Vagina (tissue), 2 donors: ENCODE measurements at regions not wholly inside any gene's neighbourhood (a gene's known extent, or its start where the extent isn't known, plus 50 kb on each side); places are given as distances from the start of the nearest gene placed in this dataset.

ENCODE experiments used
- DNase-seq, 2 donors: peaks; one replicate each; pipeline ENCODE4 v3.0.0-alpha.2; 2017; ENCODE audit errors: extremely low spot score in 2 of 2
- H3K27ac ChIP-seq: fragments of 200-600 bp; sonication (generic); one replicate; pipeline ENCODE4 v1.5.1; 2019
- H3K27me3 ChIP-seq: fragments of 200-600 bp; sonication (generic); one replicate; pipeline ENCODE4 v1.5.1; 2019
- H3K36me3 ChIP-seq, 2 donors: fragments of 200-600 bp; sonication (generic); one replicate each; pipeline ENCODE4 v1.5.1; 2017 to 2019
- H3K4me1 ChIP-seq: fragments of 200-600 bp; sonication (generic); one replicate; pipeline ENCODE4 v1.5.1; 2019
- H3K4me3 ChIP-seq, 2 donors: fragments of 200-600 bp; sonication (generic); 1 replicate in 1 of 2; 2 replicates in 1 of 2; pipeline ENCODE4 v1.5.1; 2016 to 2019
- H3K9me3 ChIP-seq: fragments of 200-600 bp; sonication (generic); one replicate; pipeline ENCODE4 v1.5.1; 2019
- POLR2A ChIP-seq, 2 donors: fragments of 450-650 bp; IDR thresholded peaks; one replicate each; pipeline ENCODE4 v1.6.1; 2017; ENCODE audit warnings: antibody characterized with exemption in 2 of 2, mild to moderate bottlenecking in 2 of 2, moderate library complexity in 2 of 2
- POLR2AphosphoS5 ChIP-seq, 2 donors: sonication (generic); formaldehyde crosslinking; IDR thresholded peaks; one replicate each; pipeline ENCODE4 v1.9.0; 2017; ENCODE audit warnings: antibody characterized with exemption in 2 of 2, mild to moderate bottlenecking in 2 of 2, low read depth in 1 of 2; ENCODE audit not compliant: insufficient read depth in 1 of 2
- intact Hi-C: fragments of 100-400 bp; cut with DNase I; formaldehyde crosslinking; loops from one replicate; pipeline ENCODE4 v1.15.1; 2023
- TF ChIP-seq, protein P1 (sequence below), 3 experiments: fragments of 450-650 bp in 2 of 3; fragments of 200-600 bp in 1 of 3; sonication (generic) in 1 of 3; IDR thresholded peaks; one replicate each; pipeline ENCODE4 v1.5.1; 2017 to 2019; ENCODE audit warnings: antibody characterized with exemption in 3 of 3, mild to moderate bottlenecking in 2 of 3, moderate library complexity in 2 of 3

GRCh38 chr6:33927616-33928015, 123.8 kb upstream of the MLN start:
- Histone ChIP-seq H3K27ac (peak overlapping the region; percentile 64), H3K27me3 (no peaks in the 10 kb centered on the region), H3K4me1 (no peaks in the 10 kb centered on the region), H3K4me3 (no peak overlapping the region), H3K9me3 (no peaks in the 10 kb centered on the region), H3K36me3 (no peaks in the 10 kb centered on the region)
- TF ChIP-seq, protein P1, sequence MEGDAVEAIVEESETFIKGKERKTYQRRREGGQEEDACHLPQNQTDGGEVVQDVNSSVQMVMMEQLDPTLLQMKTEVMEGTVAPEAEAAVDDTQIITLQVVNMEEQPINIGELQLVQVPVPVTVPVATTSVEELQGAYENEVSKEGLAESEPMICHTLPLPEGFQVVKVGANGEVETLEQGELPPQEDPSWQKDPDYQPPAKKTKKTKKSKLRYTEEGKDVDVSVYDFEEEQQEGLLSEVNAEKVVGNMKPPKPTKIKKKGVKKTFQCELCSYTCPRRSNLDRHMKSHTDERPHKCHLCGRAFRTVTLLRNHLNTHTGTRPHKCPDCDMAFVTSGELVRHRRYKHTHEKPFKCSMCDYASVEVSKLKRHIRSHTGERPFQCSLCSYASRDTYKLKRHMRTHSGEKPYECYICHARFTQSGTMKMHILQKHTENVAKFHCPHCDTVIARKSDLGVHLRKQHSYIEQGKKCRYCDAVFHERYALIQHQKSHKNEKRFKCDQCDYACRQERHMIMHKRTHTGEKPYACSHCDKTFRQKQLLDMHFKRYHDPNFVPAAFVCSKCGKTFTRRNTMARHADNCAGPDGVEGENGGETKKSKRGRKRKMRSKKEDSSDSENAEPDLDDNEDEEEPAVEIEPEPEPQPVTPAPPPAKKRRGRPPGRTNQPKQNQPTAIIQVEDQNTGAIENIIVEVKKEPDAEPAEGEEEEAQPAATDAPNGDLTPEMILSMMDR (IDR thresholded peaks at IDR 0.05): no peak
- TF ChIP-seq POLR2A (IDR thresholded peaks at IDR 0.05): no peak
- DNase-seq: no peak
- intact Hi-C loops: no loop called here

DNA sequence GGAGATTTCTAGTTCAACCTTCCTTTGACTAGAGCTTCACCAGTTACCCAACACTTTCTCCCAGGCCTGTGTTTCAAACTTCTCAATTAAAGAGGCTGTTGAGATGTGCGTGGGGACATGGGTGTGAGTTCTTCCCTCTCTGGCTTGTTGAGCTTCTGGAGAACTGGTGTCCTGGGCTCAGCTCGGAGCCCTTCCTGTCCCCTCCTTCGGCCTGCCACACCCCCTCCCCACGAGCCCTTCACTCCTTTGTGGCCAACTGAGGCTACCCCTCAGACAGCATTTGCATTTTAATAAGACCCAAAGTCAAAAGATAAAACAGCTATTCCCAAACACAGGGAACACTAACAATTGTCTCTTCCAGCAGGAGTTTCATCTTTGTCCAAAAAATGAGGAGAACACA, 123.3 kb upstream of the MLN start:
- H3K9me3 ChIP-seq: no peaks in the 10 kb centered on the region
- no peaks in the 10 kb centered on the region for H3K36me3 ChIP-seq
- no peaks in the 10 kb centered on the region for H3K27me3 ChIP-seq
- no peak overlapping the region for H3K4me3 ChIP-seq
- TF ChIP-seq, protein P1 (IDR thresholded peaks at IDR 0.05): no peak
- TF ChIP-seq POLR2A (IDR thresholded peaks at IDR 0.05) (no peak), POLR2AphosphoS5 (IDR thresholded peaks at IDR 0.05; ENCODE audit: insufficient read depth in 1 of 2, low read depth in 1 of 2) (no peak)
- H3K4me1 ChIP-seq: no peaks in the 10 kb centered on the region
- intact Hi-C loops: no loop called here
- peak overlapping the region; percentile 9 for H3K27ac ChIP-seq
- no peak for DNase-seq

- TF ChIP-seq POLR2A (IDR thresholded peaks at IDR 0.05) (no peak), POLR2AphosphoS5 (IDR thresholded peaks at IDR 0.05; ENCODE audit: insufficient read depth in 1 of 2, low read depth in 1 of 2) (no peak)
- TF ChIP-seq, protein P1 (IDR thresholded peaks at IDR 0.05): no peak
- Histone ChIP-seq H3K9me3 (no peaks in the 10 kb centered on the region), H3K4me1 (no peaks in the 10 kb centered on the region), H3K4me3 (no peak overlapping the region), H3K27me3 (no peaks in the 10 kb centered on the region), H3K27ac (no peak overlapping the region), H3K36me3 (no peaks in the 10 kb centered on the region)
- no peak for DNase-seq
- intact Hi-C loops: no loop called here
These were observed 122.6 kb upstream of the MLN start for GRCh38 chr6:33926451-33926850.

- H3K27ac ChIP-seq: no peak overlapping the region
- TF ChIP-seq POLR2A (IDR thresholded peaks at IDR 0.05) (no peak), POLR2AphosphoS5 (IDR thresholded peaks at IDR 0.05; ENCODE audit: insufficient read depth in 1 of 2, low read depth in 1 of 2) (no peak)
- TF ChIP-seq, protein P1 (IDR thresholded peaks at IDR 0.05): no peak
- no peaks in the 10 kb centered on the region for H3K4me1 ChIP-seq
- intact Hi-C loops: no loop called here
- H3K27me3 ChIP-seq: no peaks in the 10 kb centered on the region
- no peaks in the 10 kb centered on the region for H3K9me3 ChIP-seq
- DNase-seq: no peak
- H3K36me3 ChIP-seq: no peaks in the 10 kb centered on the region
- H3K4me3 ChIP-seq: no peak overlapping the region
These were observed 122.1 kb upstream of the MLN start for GRCh38 chr6:33925936-33926335.

- no peaks in the 10 kb centered on the region for H3K36me3 ChIP-seq
- no peaks in the 10 kb centered on the region for H3K27me3 ChIP-seq
- H3K9me3 ChIP-seq: no peaks in the 10 kb centered on the region
- TF ChIP-seq, protein P1 (IDR thresholded peaks at IDR 0.05): no peak
- TF ChIP-seq POLR2AphosphoS5 (IDR thresholded peaks at IDR 0.05; ENCODE audit: insufficient read depth in 1 of 2, low read depth in 1 of 2): no peak
- TF ChIP-seq POLR2A (IDR thresholded peaks at IDR 0.05): no peak
- H3K27ac ChIP-seq: no peak overlapping the region
- intact Hi-C loops: no loop called here
- no peaks in the 10 kb centered on the region for H3K4me1 ChIP-seq
- DNase-seq: no peak
- H3K4me3 ChIP-seq: no peak overlapping the region
These were observed 121.4 kb upstream of the MLN start for GRCh38 chr6:33925210-33925609.
